NCI-H2081 treated with DMSO at 0.1 percent for 48 hours (cell line): ENCODE measurements at regions not wholly inside any gene's neighbourhood (a gene's known extent, or its start where the extent isn't known, plus 50 kb on each side); places are given as distances from the start of the nearest gene placed in this dataset.

Source experiments
- DNase-seq: peaks from one replicate; lab custom pipeline; 2025; lab: John Stamatoyannopoulos, UW

- DNase-seq = no peak
These were observed 769.5 kb upstream of the DPPA4 start for GRCh38 chr3:110106805-110107204.

DNA sequence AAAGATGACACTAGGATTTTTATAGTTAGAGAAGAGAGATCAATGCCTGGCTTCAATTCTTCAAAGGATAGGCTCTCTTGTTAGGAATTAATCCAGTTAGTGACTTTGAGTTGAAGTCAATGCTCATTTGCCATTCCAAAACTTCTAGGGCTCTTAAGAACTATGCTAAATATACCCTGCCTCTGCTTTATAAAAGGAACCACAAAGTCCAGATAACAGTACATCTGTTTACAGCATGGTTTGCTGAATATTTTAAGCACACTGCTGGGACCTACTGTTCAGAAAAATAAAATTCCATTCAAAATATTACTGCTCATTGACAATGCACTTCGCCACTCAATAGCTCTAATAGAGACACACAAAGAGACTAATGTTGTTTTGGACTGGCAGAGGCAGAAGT lies 786.6 kb upstream of the DPPA4 start:
- DNase-seq = no peak

DNA sequence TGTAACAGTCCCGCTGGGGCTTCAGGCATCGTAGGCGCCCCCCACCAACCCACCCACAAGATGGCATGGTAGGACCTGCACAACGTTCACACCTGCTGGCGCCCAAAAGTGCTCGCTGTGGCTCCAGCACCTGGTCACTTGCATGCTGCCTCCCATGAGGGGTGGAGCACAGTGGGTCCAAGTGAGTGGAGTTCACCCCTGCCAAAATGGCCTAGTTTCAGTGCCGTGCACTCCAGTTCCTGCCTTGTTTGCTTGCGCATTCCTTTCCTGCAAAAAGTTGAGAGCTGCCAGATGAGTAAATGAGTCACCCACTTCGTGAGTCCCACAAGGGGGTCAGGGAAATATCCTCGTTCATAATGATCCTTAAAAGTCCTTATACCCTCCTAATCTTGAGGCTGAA lies 788.7 kb upstream of the DPPA4 start:
- DNase-seq = no peak

DNA sequence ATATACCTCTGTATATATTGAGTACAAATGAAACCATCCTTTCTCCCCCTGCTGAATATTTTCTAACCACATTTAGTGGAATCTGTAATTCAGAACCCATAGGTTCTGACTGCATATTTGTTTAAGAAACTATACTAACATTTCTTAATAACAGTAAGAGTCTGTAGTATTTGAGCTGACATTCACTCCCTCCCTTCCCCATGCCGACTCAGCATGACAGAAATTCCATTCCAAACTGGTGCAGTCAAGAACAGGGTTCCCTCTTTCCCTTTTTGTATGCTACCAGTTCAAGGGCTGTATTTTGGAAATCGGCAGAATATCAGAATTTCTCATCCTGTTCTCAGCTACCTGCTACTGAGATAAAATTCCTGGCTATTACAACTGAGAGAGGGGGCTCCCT lies 796.6 kb upstream of the DPPA4 start:
- no peak for DNase-seq

DNA sequence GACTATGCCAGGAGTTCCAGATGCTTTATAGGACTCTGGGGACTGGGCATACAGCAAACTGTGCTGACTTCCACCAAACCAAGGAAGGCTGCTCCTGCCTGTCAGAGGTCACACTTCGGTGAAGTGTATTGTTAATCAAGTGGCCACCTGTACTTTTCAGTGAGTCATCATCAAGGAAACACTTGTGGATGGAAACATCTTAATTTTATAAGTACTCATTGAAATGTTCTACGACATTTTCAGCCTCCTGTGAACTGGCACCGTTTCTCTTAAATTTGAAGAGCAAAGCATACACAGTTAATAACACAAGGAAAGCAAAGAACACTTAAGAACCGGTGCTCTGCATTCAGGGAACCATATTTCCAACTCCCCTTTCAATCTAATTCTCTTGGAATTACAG lies 801.7 kb upstream of the DPPA4 start:
- no peak for DNase-seq

- no peak for DNase-seq
These were observed 802.5 kb upstream of the DPPA4 start for GRCh38 chr3:110139821-110140220.

DNA sequence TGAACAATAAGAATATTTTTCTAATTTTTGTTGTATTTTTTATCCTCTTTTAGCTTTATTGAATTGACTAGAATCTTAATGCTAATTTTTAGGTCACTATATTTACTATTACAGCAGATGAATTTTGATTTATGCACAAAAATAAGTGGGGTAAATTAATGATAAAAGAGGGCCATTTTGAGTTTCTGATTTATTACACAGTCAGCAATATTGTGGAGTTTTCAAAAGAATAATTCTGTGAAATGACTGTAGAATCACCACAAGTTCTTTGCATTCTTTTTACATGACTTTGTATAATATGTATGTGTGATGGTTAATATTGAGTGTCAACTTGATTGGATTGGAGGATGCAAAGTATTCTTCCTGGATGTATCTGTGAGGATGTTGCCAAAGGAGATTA lies 812.4 kb upstream of the DPPA4 start:
- DNase-seq = no peak

- no peak for DNase-seq
These were observed 819.9 kb upstream of the DPPA4 start for GRCh38 chr3:110157221-110157620.

- DNase-seq = no peak
These were observed 827.5 kb upstream of the DPPA4 start for GRCh38 chr3:110164632-110165369.

GRCh38 chr3:110165370-110165743 lies 828.0 kb upstream of the DPPA4 start:
- DNase-seq = no peak

DNA sequence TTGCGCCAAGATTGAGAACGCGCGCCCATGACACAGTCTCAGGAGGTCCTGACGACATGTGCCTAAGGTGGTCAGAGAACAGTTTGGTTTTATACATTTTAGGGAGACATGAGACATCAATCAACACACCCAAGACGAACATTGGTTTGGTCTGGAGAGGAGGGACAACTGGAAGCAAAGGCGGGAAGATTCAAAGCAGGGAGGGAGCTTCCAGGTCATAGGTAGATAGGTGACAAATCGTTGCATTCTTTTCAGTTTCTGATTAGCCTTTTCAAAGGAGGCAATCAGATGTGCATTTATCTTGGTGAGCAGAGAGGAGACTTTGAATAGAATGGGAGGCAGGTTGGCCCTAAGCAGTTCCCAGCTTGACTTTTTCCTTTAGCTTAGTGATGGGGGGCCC lies 828.4 kb upstream of the DPPA4 start:
- no peak for DNase-seq

GRCh38 chr3:110166791-110167190 lies 829.4 kb upstream of the DPPA4 start:
- no peak for DNase-seq

- no peak for DNase-seq
These were observed 837.6 kb upstream of the DPPA4 start for GRCh38 chr3:110174908-110175307.

- no peak for DNase-seq
These were observed 841.6 kb upstream of the DPPA4 start for GRCh38 chr3:110178965-110179364.

DNA sequence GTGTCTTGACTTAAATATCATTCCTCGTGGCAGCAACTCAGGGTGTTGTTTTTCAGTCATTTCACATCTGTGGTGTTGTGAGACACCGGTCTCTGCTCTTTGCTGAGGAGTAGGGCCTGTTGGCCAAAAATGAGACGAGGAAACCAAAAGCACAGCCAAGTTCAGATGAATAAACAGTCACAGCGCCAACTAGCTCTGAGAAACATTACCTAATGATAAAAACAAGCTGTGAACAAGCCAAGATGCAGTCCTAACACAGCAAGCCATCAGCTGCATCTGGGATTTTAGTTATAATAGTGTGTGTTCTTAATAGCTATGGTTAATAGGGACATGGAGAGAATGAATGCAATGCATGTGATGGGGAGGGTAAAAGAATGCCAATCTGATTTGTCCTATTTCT lies 843.4 kb upstream of the DPPA4 start:
- no peak for DNase-seq

GRCh38 chr3:110181226-110181625 lies 843.9 kb upstream of the DPPA4 start:
- DNase-seq = no peak

DNA sequence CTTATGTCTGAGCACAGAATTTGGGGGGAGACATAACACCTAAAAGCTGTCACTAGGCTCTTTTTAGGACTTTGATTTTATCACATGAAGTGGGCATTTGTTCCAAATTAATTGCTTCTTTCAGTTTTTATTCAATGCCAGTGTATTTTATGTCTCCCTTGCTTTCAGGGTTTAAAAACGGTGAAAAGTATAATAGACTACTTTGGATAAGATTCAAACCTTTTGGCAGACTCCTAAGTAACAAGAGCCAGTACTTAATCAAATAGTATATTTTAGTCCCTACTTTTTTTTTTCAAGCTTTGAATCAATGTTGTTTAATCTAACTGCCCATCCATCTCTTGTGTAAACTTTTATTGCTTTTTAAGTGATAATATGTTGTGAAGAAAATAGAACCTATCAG lies 847.2 kb upstream of the DPPA4 start:
- no peak for DNase-seq

DNA sequence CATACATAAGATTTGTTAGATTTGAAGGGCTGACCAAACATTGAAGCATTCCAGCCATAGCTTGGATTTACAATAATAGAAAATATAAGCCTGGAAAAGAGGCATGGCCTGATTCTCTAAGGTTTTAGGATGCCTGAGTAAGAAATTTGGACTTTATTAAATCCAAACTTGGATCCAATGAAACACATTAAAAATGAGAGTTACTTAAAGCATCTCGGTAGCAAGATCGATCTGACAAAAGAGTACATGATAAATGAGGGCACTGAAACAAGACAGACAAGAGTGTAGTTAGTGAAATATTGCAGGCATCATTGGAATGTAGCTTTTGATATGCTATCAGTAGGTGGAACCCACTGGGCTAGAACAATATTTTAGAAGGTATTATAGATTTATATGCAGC lies 855.7 kb upstream of the DPPA4 start:
- DNase-seq = no peak

DNA sequence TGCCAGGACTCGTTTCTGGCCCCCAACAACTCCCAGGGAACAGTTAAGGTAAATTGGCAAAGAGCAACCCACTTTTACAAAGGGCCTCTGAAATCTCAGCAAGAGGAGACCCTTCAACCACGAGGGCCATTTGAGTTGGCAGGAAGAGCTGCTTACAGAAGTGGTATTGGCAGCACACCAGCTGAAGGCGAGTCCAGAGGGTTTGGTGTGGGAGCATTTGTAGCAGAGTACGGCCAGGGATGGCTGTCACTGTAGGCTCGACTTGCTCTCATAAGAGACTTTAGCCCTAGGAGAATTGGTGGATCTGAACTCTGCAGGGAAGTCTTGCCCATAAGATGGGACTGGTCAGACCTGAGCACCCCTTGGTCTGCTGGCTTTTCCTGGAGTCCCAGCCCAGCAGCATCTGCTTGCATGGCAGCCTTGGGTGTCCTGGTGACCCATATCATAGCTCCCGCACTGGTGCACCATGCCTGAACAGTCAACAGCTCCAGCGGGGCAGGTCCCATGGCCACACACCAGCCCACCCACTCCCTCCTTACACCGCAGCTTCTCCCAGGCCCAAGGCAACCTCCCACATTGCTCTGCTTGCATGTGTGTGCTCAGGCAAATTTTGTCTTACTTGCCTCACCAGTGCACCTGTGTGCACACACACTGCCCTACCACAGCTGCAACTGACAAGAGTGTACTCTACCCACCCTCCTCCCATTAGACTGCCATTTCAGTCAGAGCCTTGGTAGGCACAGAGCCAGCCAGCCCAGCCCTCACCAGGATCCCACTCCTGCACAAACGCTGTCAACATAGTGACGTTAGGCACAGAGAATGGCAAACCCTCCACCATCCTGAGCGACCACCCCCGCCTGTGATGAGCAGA lies 861.6 kb upstream of the DPPA4 start:
- DNase-seq = no peak

DNA sequence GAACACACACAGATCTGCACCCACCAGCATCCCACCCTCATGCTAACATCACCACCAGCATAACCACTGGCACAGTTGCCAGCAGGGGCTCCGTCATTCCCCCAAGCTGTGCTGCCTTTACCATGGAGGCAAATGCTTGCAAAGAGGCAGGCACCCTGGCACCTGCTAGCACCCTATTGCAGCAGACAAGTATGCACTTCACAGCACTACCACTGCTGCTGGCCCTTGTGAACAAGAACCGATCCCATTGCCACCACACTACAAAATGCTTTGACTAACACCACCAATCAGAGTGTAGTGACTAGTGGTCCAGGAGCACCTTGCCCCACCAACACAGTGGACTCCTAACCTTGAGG lies 862.2 kb upstream of the DPPA4 start:
- DNase-seq = no peak

DNA sequence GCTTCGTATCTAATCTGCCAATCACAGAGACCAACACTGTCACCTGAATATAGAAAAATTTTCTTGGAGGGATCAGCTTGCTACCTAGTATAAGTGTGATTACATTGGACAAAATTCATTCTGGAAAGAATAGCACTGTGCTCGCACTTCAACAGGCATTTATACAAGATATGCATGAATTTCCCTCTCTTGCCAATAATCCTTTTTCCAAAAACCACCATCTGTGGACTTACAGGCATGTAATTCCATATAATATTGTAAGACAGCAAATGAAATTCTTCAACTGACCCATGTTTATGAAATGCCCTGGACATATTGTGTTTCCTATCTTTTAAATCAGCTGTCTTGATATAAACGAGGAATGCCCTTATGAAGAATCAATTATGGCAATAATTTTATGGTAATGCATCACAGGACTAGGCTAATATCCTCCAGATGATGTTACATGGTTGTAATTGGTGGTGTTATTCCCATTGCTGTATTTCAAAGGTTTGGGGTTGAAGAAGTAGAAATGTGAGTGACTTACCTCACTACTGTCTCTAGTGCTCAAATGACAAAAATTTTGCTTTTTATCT lies 861.4 kb upstream of the NECTIN3 start:
- no peak for DNase-seq

DNA sequence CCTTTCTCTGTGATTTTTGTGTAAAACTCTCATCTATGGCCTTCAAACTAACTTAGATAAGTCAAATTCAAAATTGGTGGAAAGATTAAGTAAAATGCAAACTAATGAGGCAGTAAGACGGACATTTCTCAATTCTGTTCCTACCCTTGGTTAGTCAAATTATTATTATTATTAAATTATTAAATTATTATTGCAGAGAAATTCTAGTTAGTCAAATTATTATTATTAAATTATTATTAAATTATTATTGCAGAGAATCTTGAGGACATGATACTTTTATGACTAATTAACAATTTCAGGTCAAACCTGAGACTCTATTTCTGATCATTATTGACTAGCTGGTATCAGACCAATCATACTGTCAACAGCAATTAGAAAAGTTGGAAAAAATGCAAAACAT lies 845.0 kb upstream of the NECTIN3 start:
- no peak for DNase-seq

- no peak for DNase-seq
These were observed 843.6 kb upstream of the NECTIN3 start for GRCh38 chr3:110227991-110228390.
